AG04450 (cell line): ENCODE measurements at regions not wholly inside any gene's neighbourhood (a gene's known extent, or its start where the extent isn't known, plus 50 kb on each side); places are given as distances from the start of the nearest gene placed in this dataset.

Experiments
- CTCF ChIA-PET: fragments of 300-600, 350-600 bp; formaldehyde crosslinking; extraction: SDS; loops from one replicate; lab custom pipeline; 2022; ENCODE audit warnings: antibody characterized with exemption, inconsistent platforms; lab: Charles Lee
- POLR2A ChIA-PET: fragments of 350-600 bp; formaldehyde crosslinking; extraction: SDS; loops from one replicate; lab custom pipeline; 2021; ENCODE audit warnings: antibody characterized with exemption, inconsistent platforms; lab: Yijun Ruan, JAX
- DNase-seq: peaks from one replicate; pipeline ENCODE4 v3.0.0-alpha.2; 2011; ENCODE audit warnings: low read depth, low spot score
- H3K27ac ChIP-seq: one replicate; pipeline ENCODE4 v1.5.1; 2012; ENCODE audit warnings: low read depth, low read length, control low read depth
- H3K27me3 ChIP-seq: one replicate; pipeline ENCODE4 v1.6.0; 2012; ENCODE audit warnings: low read length; ENCODE audit not compliant: control insufficient read depth, insufficient read depth
- H3K4me3 ChIP-seq: 2 replicates; pipeline ENCODE4 v1.5.1; 2011; ENCODE audit warnings: mild to moderate bottlenecking, low read depth, low read length, control low read depth
- H3K9me3 ChIP-seq: 2 replicates; pipeline ENCODE4 v1.5.1; 2012; ENCODE audit warnings: low read length; ENCODE audit not compliant: control insufficient read depth, insufficient read depth
- TF ChIP-seq, protein P1 (sequence below): IDR thresholded peaks from 2 replicates; pipeline ENCODE4 v1.5.1; 2011; ENCODE audit warnings: low read depth, low read length, control low read depth, inconsistent platforms

DNA sequence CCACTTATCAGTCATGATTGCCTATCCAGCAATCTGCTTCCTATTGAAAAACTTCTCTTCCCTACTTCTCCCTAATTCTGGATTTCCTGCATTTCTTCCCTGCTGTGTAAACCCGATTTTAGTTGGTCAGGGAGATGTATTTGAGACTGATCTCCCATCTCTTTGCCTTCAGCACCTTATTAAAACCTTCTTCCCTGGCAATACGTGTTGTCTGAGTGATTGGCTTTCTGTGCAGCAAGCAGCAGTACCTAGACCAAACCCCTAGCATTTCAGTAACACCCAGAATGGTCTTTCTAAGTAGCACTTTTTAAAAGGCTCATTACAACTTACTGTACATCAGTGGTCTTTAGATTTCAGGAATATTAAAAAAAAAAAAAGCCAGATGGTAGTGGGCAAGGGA is 99.1 kb upstream of the PDE10A start:
- POLR2A ChIA-PET, result no interaction called here
- CTCF ChIA-PET, result interaction anchor here (1.1 kb wide), 1 partner anchor 32 kb away, joined by 3 read pairs; no protein-coding TSS in a partner anchor
- Histone ChIP-seq H3K9me3 (no peaks in the 10 kb centered on the region; the same call in 1 of the 2 replicates), H3K27me3 (peaks cover 2% of the 10 kb centered on the region), H3K27ac (no peak overlapping the region), H3K4me3 (no peak overlapping the region)
- DNase-seq, result no peak
- TF ChIP-seq, protein P1, sequence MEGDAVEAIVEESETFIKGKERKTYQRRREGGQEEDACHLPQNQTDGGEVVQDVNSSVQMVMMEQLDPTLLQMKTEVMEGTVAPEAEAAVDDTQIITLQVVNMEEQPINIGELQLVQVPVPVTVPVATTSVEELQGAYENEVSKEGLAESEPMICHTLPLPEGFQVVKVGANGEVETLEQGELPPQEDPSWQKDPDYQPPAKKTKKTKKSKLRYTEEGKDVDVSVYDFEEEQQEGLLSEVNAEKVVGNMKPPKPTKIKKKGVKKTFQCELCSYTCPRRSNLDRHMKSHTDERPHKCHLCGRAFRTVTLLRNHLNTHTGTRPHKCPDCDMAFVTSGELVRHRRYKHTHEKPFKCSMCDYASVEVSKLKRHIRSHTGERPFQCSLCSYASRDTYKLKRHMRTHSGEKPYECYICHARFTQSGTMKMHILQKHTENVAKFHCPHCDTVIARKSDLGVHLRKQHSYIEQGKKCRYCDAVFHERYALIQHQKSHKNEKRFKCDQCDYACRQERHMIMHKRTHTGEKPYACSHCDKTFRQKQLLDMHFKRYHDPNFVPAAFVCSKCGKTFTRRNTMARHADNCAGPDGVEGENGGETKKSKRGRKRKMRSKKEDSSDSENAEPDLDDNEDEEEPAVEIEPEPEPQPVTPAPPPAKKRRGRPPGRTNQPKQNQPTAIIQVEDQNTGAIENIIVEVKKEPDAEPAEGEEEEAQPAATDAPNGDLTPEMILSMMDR, result no peak

DNA sequence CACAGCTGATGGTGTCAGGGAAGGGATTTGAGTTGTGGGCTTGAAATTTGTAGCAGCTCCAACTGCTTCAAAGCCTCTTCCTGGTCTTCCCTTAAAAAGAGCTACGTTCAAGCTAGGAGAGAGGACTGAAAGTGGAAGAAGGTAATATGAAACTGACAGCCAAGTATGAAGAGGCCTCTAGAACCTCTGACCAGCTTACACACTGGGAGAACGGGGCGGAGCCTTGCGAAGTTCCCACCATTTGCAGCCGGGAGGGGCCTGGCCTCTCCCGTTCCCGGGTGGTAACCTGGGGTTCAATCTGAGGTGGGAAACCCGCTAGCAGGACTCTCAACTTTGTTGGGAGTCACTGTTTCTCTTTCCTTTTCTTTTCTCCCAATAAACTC is 97.8 kb upstream of the PDE10A start:
- H3K27ac ChIP-seq, result no peak overlapping the region
- peaks cover 2% of the 10 kb centered on the region for H3K27me3 ChIP-seq
- TF ChIP-seq, protein P1, result no peak
- CTCF ChIA-PET, result no interaction called here
- H3K9me3 ChIP-seq, result no peaks in the 10 kb centered on the region; the same call in 1 of the 2 replicates
- H3K4me3 ChIP-seq, result no peak overlapping the region
- POLR2A ChIA-PET, result no interaction called here
- DNase-seq, result no peak

DNA sequence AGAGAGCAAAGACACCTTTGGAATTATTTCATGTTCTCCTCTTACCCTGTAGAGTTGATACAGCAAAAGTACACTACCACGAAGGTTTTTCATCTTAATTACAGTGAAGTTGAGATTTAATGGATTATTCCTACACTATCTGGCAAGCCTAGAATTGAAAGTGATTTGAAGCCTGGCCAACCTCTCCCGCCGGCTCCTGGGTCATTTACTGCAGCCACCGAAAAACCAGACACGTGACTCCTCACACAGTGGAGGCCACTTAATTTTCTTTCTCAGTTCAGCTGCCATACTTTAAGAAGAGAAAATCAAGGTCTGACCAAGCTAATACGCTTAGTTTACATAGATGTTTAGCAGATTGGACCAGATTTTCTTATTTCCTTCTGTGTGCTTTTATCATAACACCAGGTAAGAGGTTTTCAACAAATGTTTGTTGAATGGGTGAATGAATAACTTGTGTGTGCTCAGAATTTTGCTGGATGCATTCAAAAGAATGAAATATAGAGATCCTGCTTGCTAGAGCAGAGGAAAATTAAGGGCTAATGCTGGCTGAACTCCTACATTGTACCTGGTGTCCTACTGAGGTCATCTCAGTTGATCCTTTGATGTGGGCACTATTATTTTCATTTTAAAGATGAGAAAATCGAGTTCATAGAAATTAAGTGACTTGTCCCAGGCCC is 97.2 kb upstream of the PDE10A start:
- Histone ChIP-seq H3K27ac (no peak overlapping the region), H3K27me3 (peaks cover 2% of the 10 kb centered on the region), H3K9me3 (no peaks in the 10 kb centered on the region; the same call in 1 of the 2 replicates), H3K4me3 (no peak overlapping the region)
- POLR2A ChIA-PET, result no interaction called here
- TF ChIP-seq, protein P1, result no peak
- DNase-seq, result no peak
- CTCF ChIA-PET, result no interaction called here

DNA sequence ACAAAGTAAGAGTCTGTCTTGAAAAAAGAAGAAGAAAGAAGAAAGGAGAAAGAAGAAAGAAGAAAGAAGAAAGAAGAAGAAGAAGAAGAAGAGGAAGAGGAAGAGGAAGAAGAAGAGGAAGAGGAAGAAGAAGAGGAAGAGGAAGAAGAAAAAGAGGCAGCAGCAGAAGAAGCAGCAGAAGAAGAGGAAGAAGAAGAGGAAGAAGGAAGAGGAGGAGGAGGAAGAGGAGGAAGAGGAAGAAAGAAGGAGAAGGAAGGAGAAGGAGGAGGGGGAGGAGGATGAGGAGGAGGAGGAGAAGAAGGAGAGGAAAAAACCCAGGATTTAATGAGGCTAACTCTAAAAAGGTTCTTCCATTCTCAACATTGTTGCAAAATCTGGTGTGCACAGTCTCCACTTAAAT is 95.4 kb upstream of the PDE10A start:
- Histone ChIP-seq H3K27ac (no peak overlapping the region), H3K4me3 (no peak overlapping the region), H3K27me3 (peaks cover 2% of the 10 kb centered on the region), H3K9me3 (no peaks in the 10 kb centered on the region)
- TF ChIP-seq, protein P1, result no peak
- no peak for DNase-seq
- ChIA-PET POLR2A (no interaction called here), CTCF (no interaction called here)

DNA sequence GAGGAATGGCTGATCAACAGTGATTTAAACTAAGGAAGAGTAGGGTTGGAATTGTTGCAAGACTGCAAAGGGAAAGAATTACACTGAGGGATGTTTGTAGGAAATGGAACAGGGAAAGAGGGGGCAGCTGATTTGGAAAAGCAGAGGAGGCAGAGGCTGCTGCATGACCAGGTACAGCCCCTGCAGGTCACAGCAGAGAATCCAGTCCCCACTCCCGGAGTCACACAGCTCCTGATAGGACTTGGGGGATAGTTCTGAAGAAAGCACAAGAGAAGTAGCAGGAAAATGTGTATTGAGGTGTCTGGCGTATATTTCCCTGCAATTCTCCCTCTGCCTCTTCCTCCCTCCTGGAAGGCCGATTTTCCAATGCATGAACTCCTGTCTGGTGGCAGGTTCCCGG is 92.5 kb upstream of the PDE10A start:
- ChIA-PET POLR2A (no interaction called here), CTCF (no interaction called here)
- Histone ChIP-seq H3K27ac (no peak overlapping the region), H3K9me3 (no peaks in the 10 kb centered on the region), H3K27me3 (no peaks in the 10 kb centered on the region), H3K4me3 (no peak overlapping the region)
- TF ChIP-seq, protein P1, result no peak
- no peak for DNase-seq
